NCI-H69 (cell line): ENCODE measurements at regions not wholly inside any gene's neighbourhood (a gene's known extent, or its start where the extent isn't known, plus 50 kb on each side); places are given as distances from the start of the nearest gene placed in this dataset.
"Not testable (repeated sequence)": the region's sequence is repeated elsewhere in the genome, so short reads cannot be mapped to it uniquely, and the experiment has no call there.

Experiments used
- DNase-seq: peaks from one replicate; lab custom pipeline; 2025; lab: John Stamatoyannopoulos, UW

- DNase-seq = no peak
These were observed 441.3 kb upstream of the ADAMTSL1 start for GRCh38 chr9:18032636-18033035.

- DNase-seq = no peak
These were observed 437.3 kb upstream of the ADAMTSL1 start for GRCh38 chr9:18036422-18037187.

GRCh38 chr9:18037981-18038380 is 436.0 kb upstream of the ADAMTSL1 start:
- peak; percentile 82 for DNase-seq

- DNase-seq = peak; percentile 36
These were observed 433.6 kb upstream of the ADAMTSL1 start for GRCh38 chr9:18040327-18040726.

GRCh38 chr9:18043978-18044377 is 430.0 kb upstream of the ADAMTSL1 start:
- DNase-seq = no peak

GRCh38 chr9:18045326-18045725 is 428.6 kb upstream of the ADAMTSL1 start:
- DNase-seq = no peak

GRCh38 chr9:18046068-18046467 is 427.9 kb upstream of the ADAMTSL1 start:
- no peak for DNase-seq

- DNase-seq = no peak
These were observed 422.3 kb upstream of the ADAMTSL1 start for GRCh38 chr9:18051638-18052037.

- DNase-seq = no peak
These were observed 421.9 kb upstream of the ADAMTSL1 start for GRCh38 chr9:18052060-18052459.

- no peak for DNase-seq
These were observed 417.5 kb upstream of the ADAMTSL1 start for GRCh38 chr9:18056269-18056992.

- no peak for DNase-seq
These were observed 417.0 kb upstream of the ADAMTSL1 start for GRCh38 chr9:18056993-18057369.

GRCh38 chr9:18058564-18059442 is 415.1 kb upstream of the ADAMTSL1 start:
- DNase-seq = peak; percentile 39

GRCh38 chr9:18059447-18059846 is 414.5 kb upstream of the ADAMTSL1 start:
- DNase-seq = no peak

- peak; percentile 38 for DNase-seq
These were observed 413.6 kb upstream of the ADAMTSL1 start for GRCh38 chr9:18060269-18060934.

- no peak for DNase-seq
These were observed 412.6 kb upstream of the ADAMTSL1 start for GRCh38 chr9:18061332-18061731.

GRCh38 chr9:18061856-18062255 is 412.1 kb upstream of the ADAMTSL1 start:
- DNase-seq = peak; percentile 10

- DNase-seq = no peak
These were observed 410.0 kb upstream of the ADAMTSL1 start for GRCh38 chr9:18063856-18064390.

GRCh38 chr9:18066608-18067007 is 407.3 kb upstream of the ADAMTSL1 start:
- DNase-seq = not testable (repeated sequence)

- no peak for DNase-seq
These were observed 406.3 kb upstream of the ADAMTSL1 start for GRCh38 chr9:18067548-18068120.

- DNase-seq = peak; percentile 12
These were observed 405.1 kb upstream of the ADAMTSL1 start for GRCh38 chr9:18068900-18069299.

- DNase-seq = no peak
These were observed 402.3 kb upstream of the ADAMTSL1 start for GRCh38 chr9:18071651-18072060.
